DND-41 (cell line): ENCODE measurements at regions not wholly inside any gene's neighbourhood (a gene's known extent, or its start where the extent isn't known, plus 50 kb on each side); places are given as distances from the start of the nearest gene placed in this dataset.

ENCODE experiments used
- ATAC-seq: fragments of 200-7000 bp; cut with Tn5 transposase; 3 replicates; pipeline ENCODE4 v1.9.1; 2021; ENCODE audit warnings: low read depth; ENCODE audit not compliant: insufficient read depth
- DNase-seq: peaks from one replicate; pipeline ENCODE4 v3.0.0-alpha.2; 2020
- H2AFZ ChIP-seq: 2 replicates; pipeline ENCODE4 v1.6.0; 2012; ENCODE audit warnings: low read depth, low read length
- H3K27ac ChIP-seq: 2 replicates; pipeline ENCODE4 v1.5.1; 2012; ENCODE audit warnings: low read length, inconsistent platforms
- H3K27me3 ChIP-seq: fragments of 200-600 bp; sonication (generic); 2 replicates; pipeline ENCODE4 v1.6.0; 2012; ENCODE audit warnings: low read length, mild to moderate bottlenecking, inconsistent platforms; ENCODE audit not compliant: insufficient read depth, poor library complexity
- H3K36me3 ChIP-seq: 2 replicates; pipeline ENCODE4 v1.5.1; 2012; ENCODE audit warnings: low read length, inconsistent platforms; ENCODE audit not compliant: insufficient read depth
- H3K4me1 ChIP-seq: 2 replicates; pipeline ENCODE4 v1.5.1; 2012; ENCODE audit warnings: mild to moderate bottlenecking, low read length; ENCODE audit not compliant: insufficient read depth
- H3K4me2 ChIP-seq: 2 replicates; pipeline ENCODE4 v1.6.0; 2012; ENCODE audit warnings: mild to moderate bottlenecking, moderate library complexity, low read length, inconsistent platforms; ENCODE audit not compliant: insufficient read depth
- H3K4me3 ChIP-seq, 2 experiments: fragments of 200-600 bp in 1 of 2; shearing (Covaris generic) in 1 of 2; 2 replicates each; pipeline ENCODE4 v1.5.1; 2012 to 2016; ENCODE audit warnings: inconsistent platforms in 2 of 2, low read length in 2 of 2, mild to moderate bottlenecking in 2 of 2, low read depth in 1 of 2, moderate library complexity in 1 of 2
- H3K79me2 ChIP-seq: 2 replicates; pipeline ENCODE4 v1.6.0; 2012; ENCODE audit warnings: low read length, inconsistent platforms; ENCODE audit not compliant: insufficient read depth
- H3K9ac ChIP-seq: 2 replicates; pipeline ENCODE4 v1.6.0; 2012; ENCODE audit warnings: low read depth, mild to moderate bottlenecking, inconsistent platforms, low read length, moderate library complexity
- H3K9me3 ChIP-seq: 2 replicates; pipeline ENCODE4 v1.5.1; 2012; ENCODE audit warnings: low read length, moderate library complexity, mild to moderate bottlenecking, inconsistent platforms; ENCODE audit not compliant: insufficient read depth, severe bottlenecking
- H4K20me1 ChIP-seq: 2 replicates; pipeline ENCODE4 v1.6.0; 2012; ENCODE audit warnings: low read length; ENCODE audit not compliant: insufficient read depth
- CTCF ChIP-seq: IDR thresholded peaks from 2 replicates; pipeline ENCODE4 v1.5.1; 2012; ENCODE audit warnings: borderline replicate concordance, low read length, moderate library complexity, mild to moderate bottlenecking; ENCODE audit not compliant: poor library complexity, severe bottlenecking; ENCODE audit errors: extremely low read depth
- EZH2 ChIP-seq: IDR thresholded peaks from 3 replicates; pipeline ENCODE4 v1.6.1; 2012; ENCODE audit warnings: borderline replicate concordance, low read depth, mild to moderate bottlenecking, moderate library complexity, low read length, inconsistent platforms; ENCODE audit not compliant: severe bottlenecking

GRCh38 chr20:11188843-11189603 is 515.2 kb upstream of the JAG1 start:
- TF ChIP-seq EZH2 (no peak), CTCF (no peak)
- no peaks in the 10 kb centered on the region for H3K79me2 ChIP-seq
- H3K27me3 ChIP-seq: no peaks in the 10 kb centered on the region
- no peak overlapping the region for H3K9ac ChIP-seq
- no peak overlapping the region for H3K4me2 ChIP-seq
- H3K4me1 ChIP-seq: no peaks in the 10 kb centered on the region
- no peak overlapping the region for H3K27ac ChIP-seq
- H4K20me1 ChIP-seq: no peaks in the 10 kb centered on the region
- H3K4me3 ChIP-seq: no peak overlapping the region
- no peaks in the 10 kb centered on the region for H3K36me3 ChIP-seq
- H2AFZ ChIP-seq: no peak overlapping the region
- no peaks in the 10 kb centered on the region for H3K9me3 ChIP-seq
- DNase-seq: no peak
- no peak for ATAC-seq

DNA sequence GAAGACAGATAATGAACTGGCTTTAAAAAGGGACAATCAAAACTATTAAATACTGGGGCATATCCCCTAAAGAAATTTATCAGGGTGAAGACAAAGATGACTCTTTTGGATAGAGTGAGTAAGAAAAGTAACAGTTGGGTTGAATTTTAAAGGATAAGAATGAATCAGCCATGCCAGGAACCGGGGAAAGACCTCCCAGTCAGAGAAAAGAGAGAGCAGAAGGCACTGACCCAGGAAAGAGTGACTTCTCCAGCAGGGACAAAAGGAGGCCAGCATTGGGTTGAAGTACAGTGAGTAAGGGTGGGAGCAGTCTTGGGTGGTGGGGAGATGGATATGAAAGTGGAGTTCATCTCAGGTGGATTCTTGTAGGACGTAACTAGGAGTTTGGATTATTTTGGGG is 516.9 kb upstream of the JAG1 start:
- DNase-seq (no peak), ATAC-seq (no peak)
- no peak for TF ChIP-seq CTCF
- TF ChIP-seq EZH2: no peak
- Histone ChIP-seq H3K79me2 (no peaks in the 10 kb centered on the region), H2AFZ (no peak overlapping the region), H3K27ac (no peak overlapping the region), H3K36me3 (no peaks in the 10 kb centered on the region), H3K9ac (no peak overlapping the region), H3K9me3 (no peaks in the 10 kb centered on the region), H4K20me1 (no peaks in the 10 kb centered on the region), H3K4me1 (no peaks in the 10 kb centered on the region), H3K4me2 (no peak overlapping the region), H3K27me3 (no peaks in the 10 kb centered on the region), H3K4me3 (no peak overlapping the region)

- Histone ChIP-seq H3K4me3 (no peak overlapping the region), H4K20me1 (no peaks in the 10 kb centered on the region), H3K4me2 (no peak overlapping the region), H3K79me2 (no peaks in the 10 kb centered on the region), H2AFZ (no peak overlapping the region), H3K27me3 (no peaks in the 10 kb centered on the region), H3K9me3 (no peaks in the 10 kb centered on the region), H3K4me1 (no peaks in the 10 kb centered on the region), H3K27ac (no peak overlapping the region), H3K9ac (no peak overlapping the region), H3K36me3 (no peaks in the 10 kb centered on the region)
- DNase-seq: no peak
- TF ChIP-seq EZH2 (no peak), CTCF (no peak)
- no peak for ATAC-seq
Measured at GRCh38 chr20:11192106-11192505, 518.3 kb upstream of the JAG1 start.
